ENCODE measurements at regions not wholly inside any gene's neighbourhood (a gene's known extent, or its start where the extent isn't known, plus 50 kb on each side); places are given as distances from the start of the nearest gene placed in this dataset.
"Not testable (repeated sequence)": the region's sequence is repeated elsewhere in the genome, so short reads cannot be mapped to it uniquely, and the experiment has no call there.

GRCh38 chr1:146521804-146522203, 293.0 kb upstream of the NOTCH2NLA start:
- not testable (repeated sequence) for DNase-seq (ENCODE audit: low read depth in 4 of 4, low spot score in 3 of 4)

GRCh38 chr1:146513754-146514153, 284.9 kb upstream of the NOTCH2NLA start:
- DNase-seq (ENCODE audit: low read depth in 4 of 4, low spot score in 3 of 4) = not testable (repeated sequence)

- DNase-seq (ENCODE audit: low read depth in 4 of 4, low spot score in 3 of 4) = not testable (repeated sequence)
Observed at GRCh38 chr1:146511047-146511777, 282.4 kb upstream of the NOTCH2NLA start.

GRCh38 chr1:146510248-146510983, 281.6 kb upstream of the NOTCH2NLA start:
- not testable (repeated sequence) for DNase-seq (ENCODE audit: low read depth in 4 of 4, low spot score in 3 of 4)

- not testable (repeated sequence) for DNase-seq (ENCODE audit: low read depth in 4 of 4, low spot score in 3 of 4)
Observed at GRCh38 chr1:146504121-146504520, 275.3 kb upstream of the NOTCH2NLA start.

GRCh38 chr1:146487555-146487954, 258.7 kb upstream of the NOTCH2NLA start:
- not testable (repeated sequence) for DNase-seq (ENCODE audit: low read depth in 4 of 4, low spot score in 3 of 4)

DNA sequence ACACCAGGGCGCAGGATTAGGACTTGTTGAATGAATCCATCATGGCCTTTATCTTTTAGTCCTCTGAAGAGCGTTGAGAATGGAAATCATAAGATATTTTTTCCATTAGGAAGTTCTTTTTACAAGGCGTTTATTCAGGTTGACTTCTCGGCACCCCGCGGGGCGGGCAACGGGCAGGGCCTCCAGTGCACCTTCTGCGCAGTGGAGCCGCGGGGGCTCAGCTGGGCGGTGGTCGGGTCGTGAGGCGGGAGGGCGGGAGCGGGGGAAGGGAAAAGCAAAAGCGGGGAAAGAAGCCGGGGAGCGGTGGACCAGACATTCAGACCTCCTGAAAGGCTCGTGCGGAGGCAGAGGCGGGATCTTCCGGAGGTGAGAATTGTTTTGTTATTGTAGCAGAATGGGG, 258.3 kb upstream of the NOTCH2NLA start:
- not testable (repeated sequence) for DNase-seq (ENCODE audit: low read depth in 4 of 4, low spot score in 3 of 4)

DNA sequence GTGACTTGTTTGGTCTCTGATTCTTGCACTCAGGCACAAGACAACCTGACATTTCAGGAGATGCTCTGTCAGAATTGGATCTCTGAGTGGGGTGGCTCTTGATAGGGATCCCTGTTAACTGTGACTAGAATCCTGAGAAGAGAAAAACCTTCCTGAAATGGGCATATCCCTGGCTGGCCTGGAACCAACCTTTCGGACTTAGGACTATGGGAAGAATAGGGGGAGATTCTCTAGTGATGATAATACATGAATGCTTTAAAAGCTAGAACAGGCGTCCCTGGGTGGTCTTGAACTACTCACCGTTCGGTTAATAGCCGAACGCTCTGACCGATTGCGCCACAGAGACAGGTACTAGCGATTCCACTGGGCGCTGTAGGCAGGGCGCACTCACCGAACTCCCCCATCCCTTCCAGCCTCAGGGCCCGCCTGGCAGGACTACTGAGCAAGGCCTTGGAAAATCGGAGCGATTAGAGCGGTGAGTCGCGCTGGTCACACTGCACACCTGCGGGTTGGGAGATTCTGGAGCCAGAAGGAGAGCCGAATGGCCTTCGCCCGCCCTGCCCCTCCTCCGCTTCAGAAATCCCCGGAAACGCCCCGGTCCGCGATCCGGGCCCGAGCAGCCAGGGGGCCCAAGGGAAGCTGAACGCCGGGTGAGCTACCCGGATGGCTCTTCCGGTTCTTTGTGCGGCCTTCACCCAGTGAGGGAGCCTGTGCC, 257.6 kb upstream of the NOTCH2NLA start:
- DNase-seq (ENCODE audit: low read depth in 4 of 4, low spot score in 3 of 4) = not testable (repeated sequence)

DNA sequence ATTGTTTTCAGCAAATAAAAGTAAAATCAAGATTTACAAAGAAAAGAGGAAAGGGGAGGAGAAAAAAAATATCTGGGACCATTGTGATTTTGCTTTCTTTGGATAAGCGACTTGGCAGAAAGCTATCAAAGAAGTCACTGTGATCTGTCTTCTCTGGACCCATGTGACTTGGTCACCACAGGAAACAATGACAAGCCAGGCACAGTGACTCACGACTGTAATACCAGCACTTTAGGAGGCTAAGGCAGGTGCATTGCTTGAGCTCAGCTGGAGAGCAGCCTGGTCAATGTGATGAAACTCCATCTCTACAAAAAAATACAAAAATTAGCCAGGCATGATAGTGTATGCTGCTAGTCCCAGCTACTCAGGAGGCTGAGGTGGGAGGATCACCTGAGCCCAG, 255.4 kb upstream of the NOTCH2NLA start:
- not testable (repeated sequence) for DNase-seq (ENCODE audit: low read depth in 4 of 4, low spot score in 3 of 4)

- not testable (repeated sequence) for DNase-seq (ENCODE audit: low read depth in 4 of 4, low spot score in 3 of 4)
Observed at GRCh38 chr1:146479188-146479587, 250.4 kb upstream of the NOTCH2NLA start.

GRCh38 chr1:146478125-146478720, 249.4 kb upstream of the NOTCH2NLA start:
- not testable (repeated sequence) for DNase-seq (ENCODE audit: low read depth in 4 of 4, low spot score in 3 of 4)

DNA sequence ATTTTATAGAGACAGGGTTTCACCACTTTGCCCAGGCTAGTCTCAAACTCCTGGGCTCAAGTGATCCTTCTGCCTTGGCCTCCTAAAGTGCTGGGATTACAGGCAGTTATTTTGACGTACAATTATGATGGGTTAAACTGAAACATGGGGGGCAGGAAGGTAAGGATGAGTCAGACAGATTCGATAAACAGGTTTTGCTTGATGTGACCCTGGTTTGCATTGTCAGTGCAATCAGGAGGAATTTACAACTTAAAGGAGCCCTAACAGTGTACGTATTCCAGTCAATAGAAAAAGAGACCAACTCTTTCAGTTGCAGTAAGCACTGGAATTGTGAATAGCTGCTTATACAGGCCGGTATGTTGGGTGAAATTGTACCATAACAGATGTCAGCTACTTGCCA, 246.3 kb upstream of the NOTCH2NLA start:
- not testable (repeated sequence) for DNase-seq (ENCODE audit: low read depth in 4 of 4, low spot score in 3 of 4)

DNA sequence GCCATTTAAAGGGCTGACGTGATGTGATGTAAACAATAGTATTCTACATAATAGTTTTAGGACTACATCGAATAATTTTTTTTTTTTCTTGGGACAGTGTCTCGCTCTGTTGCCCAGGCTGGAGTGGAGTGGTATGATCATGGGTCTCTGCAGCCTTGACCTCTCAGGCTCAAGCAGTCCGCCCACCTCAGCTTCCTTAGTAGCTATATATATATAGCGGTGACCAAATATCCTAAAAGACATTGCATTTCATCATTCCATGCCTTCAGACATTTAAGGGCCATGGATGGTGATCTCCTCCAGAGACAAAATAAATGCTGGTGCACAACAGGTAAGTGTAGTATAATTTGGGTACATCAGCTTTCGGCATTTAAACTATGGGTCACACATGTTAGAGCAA, 245.4 kb upstream of the NOTCH2NLA start:
- DNase-seq (ENCODE audit: low read depth in 4 of 4, low spot score in 3 of 4) = not testable (repeated sequence)

DNA sequence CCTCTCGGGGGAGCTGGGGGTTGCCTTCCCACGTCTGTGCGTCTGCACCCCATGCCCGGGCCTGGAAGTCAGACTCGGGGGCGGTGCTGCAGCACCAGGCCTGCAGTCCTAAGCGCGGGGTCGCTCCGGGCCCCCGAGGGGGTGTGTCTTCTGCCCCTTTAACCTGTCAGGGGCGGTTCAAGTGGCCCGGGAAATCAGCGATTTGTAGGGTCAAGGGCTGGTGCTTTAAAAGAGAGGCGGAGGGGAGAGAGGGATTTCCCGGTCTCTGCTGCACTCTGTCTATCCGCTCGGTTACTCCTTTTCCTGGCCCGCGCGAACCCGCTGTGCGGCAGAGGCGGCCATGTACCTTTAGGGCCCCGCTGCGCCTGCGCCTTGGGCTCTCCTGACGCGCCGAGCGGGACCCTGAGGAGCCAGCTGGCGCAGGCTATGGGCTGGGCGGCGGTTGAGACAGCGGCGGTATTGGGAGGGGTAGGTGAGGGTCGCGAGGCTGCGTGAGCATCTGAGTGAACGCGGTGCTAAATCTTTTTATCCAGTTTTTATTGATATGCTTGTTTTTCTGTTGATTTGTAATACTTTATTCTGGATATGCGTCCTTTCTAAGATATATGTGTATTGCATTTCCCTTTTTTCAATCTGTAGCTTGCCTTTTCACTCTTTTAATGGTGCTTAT, 243.5 kb upstream of the NOTCH2NLA start:
- peak; percentile 38 to 50 (median 40) for DNase-seq (ENCODE audit: low read depth in 4 of 4, low spot score in 3 of 4)

DNA sequence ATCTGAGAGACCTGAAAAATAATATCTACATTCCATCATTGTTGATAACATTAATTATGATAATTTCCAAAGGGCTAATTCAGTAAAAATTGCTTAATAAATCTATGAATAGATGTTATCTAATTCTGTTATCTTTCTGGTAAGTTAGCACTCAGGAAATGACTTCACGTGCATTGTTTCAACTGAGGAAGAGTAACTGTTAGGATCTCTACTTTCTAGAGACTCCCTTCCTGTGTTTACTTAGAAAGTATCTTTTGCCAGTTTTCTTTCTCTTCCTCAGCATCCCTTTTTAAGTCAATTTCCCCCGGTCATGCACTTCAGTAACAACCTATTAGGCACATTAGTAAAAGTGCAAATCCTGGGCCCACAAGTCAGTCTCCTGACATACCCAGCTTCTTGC, 231.1 kb upstream of the NOTCH2NLA start:
- not testable (repeated sequence) for DNase-seq (ENCODE audit: low read depth in 4 of 4, low spot score in 3 of 4)

- not testable (repeated sequence) for DNase-seq (ENCODE audit: low read depth in 4 of 4, low spot score in 3 of 4)
Observed at GRCh38 chr1:146459308-146459707, 230.5 kb upstream of the NOTCH2NLA start.

DNA sequence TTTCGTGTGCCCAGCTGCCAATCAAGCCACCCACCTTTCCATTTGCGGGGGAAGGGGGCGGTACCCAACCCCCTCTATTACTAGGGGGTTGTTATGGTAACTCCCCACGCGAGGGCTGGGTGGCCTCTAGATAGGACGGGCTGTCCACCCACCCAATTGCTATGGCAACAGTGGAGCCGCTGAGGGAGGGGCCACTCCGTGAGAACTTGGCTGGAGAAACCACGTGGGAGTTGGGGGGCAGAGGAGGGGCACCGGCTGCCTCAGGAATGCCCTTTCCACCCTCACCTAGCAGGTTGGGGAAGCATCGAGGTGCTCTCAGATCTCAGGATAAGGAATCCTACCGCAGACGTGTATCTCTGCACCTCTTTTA, 220.0 kb upstream of the NOTCH2NLA start:
- DNase-seq (ENCODE audit: low read depth in 4 of 4, low spot score in 3 of 4) = not testable (repeated sequence)

DNA sequence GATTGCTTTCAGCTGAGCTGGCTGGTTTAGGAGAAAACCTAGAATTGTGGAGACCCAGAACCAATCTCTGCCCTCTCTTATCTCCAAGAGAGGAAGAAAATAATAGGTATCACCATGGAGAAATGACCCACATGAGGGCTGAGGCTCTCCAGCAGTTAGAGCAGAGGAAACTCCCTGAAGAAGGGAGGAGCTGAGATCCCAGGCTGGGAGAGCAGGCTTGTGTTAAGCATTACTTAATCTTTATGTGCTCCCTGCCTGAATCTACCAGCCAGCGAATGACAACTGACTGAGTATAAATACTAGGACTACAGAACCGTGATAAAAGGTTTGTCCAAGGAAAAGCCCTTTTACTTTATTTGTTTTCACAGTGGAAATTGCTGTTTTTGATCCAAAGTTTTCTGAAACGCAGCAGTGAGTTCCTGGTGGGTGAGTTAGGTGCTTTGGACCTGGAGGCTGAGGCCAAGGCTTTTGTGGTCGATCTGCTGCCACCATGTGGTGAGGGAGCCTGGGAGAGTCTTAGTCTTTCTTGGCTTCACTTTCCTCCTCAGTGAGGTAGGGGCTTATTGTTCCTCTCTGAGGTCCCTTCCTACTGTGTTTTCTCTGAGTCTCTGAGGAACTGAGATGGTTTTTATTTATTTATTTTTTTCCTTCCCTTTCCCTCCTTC, 219.5 kb upstream of the NOTCH2NLA start:
- DNase-seq (ENCODE audit: low read depth in 4 of 4, low spot score in 3 of 4) = not testable (repeated sequence)

DNA sequence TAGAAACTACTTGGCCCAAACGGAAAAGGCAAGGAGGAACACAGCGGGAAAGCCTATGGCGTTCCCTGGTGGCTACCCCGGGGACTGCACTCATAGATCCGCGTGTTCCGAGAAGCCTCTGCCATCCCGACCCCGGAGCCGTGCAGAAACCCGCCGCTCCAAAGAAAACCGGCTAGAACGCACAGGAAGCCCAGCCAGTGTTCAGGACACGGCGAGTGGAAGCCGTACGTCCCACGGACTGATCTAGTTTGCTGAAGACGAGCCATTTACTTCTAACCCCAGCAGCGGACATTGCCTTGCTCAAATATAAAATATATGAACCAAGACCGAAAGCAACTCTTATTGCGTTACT, 215.0 kb upstream of the NOTCH2NLA start:
- peak in 1 of 4 donors; percentile 16 for DNase-seq (ENCODE audit: low read depth in 4 of 4, low spot score in 3 of 4)
